PC-9 (cell line): ENCODE measurements at regions not wholly inside any gene's neighbourhood (a gene's known extent, or its start where the extent isn't known, plus 50 kb on each side); places are given as distances from the start of the nearest gene placed in this dataset.

Experiments
- BruUV-seq: library from RNA; stranded (reverse); fragments of 400-500 nt; replicated peaks from 2 replicates; lab custom pipeline; 2021; lab: Mats Ljungman, UMichigan
- CTCF ChIA-PET: fragments of 300-600 bp; sonication (Branson Sonifier 250); formaldehyde crosslinking; loops from one replicate; lab custom pipeline; 2022; ENCODE audit warnings: antibody characterized with exemption; lab: Charles Lee
- POLR2A ChIA-PET: fragments of 300-600 bp; sonication (Branson Sonifier 250); formaldehyde crosslinking; loops from one replicate; lab custom pipeline; 2022; ENCODE audit warnings: antibody characterized with exemption; ENCODE audit not compliant: unreplicated experiment; lab: Charles Lee
- DNase-seq, 2 experiments: peaks; one replicate each; pipeline versions ENCODE4 v3.0.0 to v3.0.0-alpha.2; 2015 to 2022; ENCODE audit warnings: mixed read lengths in 1 of 2
- H2AFZ ChIP-seq: fragments of 200-600 bp; sonication (generic); 2 replicates; pipeline ENCODE4 v1.8.1; 2017; ENCODE audit warnings: antibody characterized with exemption
- H3F3A ChIP-seq: fragments of 200-600 bp; sonication (generic); 2 replicates; pipeline ENCODE4 v1.8.1; 2017; ENCODE audit warnings: antibody characterized with exemption, mild to moderate bottlenecking, low read depth; ENCODE audit not compliant: insufficient read depth
- H3K27ac ChIP-seq: fragments of 200-600 bp; sonication (generic); 2 replicates; pipeline ENCODE4 v1.6.1; 2016; ENCODE audit warnings: mixed run types
- H3K27me3 ChIP-seq: fragments of 200-600 bp; sonication (generic); 2 replicates; pipeline ENCODE4 v1.6.1; 2016; ENCODE audit warnings: low read depth, mixed run types; ENCODE audit not compliant: insufficient read depth
- H3K36me3 ChIP-seq: fragments of 200-600 bp; sonication (generic); 2 replicates; pipeline ENCODE4 v1.6.1; 2016; ENCODE audit warnings: low read depth, mixed run types
- H3K4me1 ChIP-seq: fragments of 200-600 bp; sonication (generic); replicated peaks from 2 replicates; pipeline ENCODE4 v1.6.1; 2016; ENCODE audit warnings: mixed run types; ENCODE audit not compliant: insufficient read depth
- H3K4me2 ChIP-seq: fragments of 200-600 bp; sonication (generic); 2 replicates; pipeline ENCODE4 v1.6.1; 2017; ENCODE audit warnings: mixed run types
- H3K4me3 ChIP-seq: fragments of 200-600 bp; sonication (generic); 2 replicates; pipeline ENCODE4 v1.6.1; 2016; ENCODE audit warnings: mixed run types
- H3K79me2 ChIP-seq: fragments of 200-600 bp; sonication (generic); 2 replicates; pipeline ENCODE4 v1.6.1; 2017; ENCODE audit warnings: low read depth, mixed run types
- H3K9me2 ChIP-seq: fragments of 200-600 bp; sonication (generic); 2 replicates; pipeline ENCODE4 v1.8.1; 2017; ENCODE audit warnings: mild to moderate bottlenecking; ENCODE audit not compliant: insufficient read depth
- H3K9me3 ChIP-seq: fragments of 200-600 bp; sonication (generic); 2 replicates; pipeline ENCODE4 v1.8.1; 2016; ENCODE audit warnings: low read depth; ENCODE audit not compliant: insufficient read depth
- H4K20me1 ChIP-seq: fragments of 200-600 bp; sonication (generic); 2 replicates; pipeline ENCODE4 v1.8.1; 2017; ENCODE audit not compliant: insufficient read depth
- CTCF ChIP-seq: fragments of 200-600 bp; sonication (generic); conservative IDR thresholded peaks from 2 replicates; pipeline ENCODE4 v1.6.1; 2017; ENCODE audit warnings: mixed run types, antibody characterized with exemption, mild to moderate bottlenecking, moderate library complexity
- EZH2 ChIP-seq: fragments of 200-600 bp; sonication (generic); IDR thresholded peaks from 2 replicates; pipeline ENCODE4 v1.8.0; 2017; ENCODE audit warnings: antibody characterized with exemption, low read depth
- intact Hi-C: fragments of 100-400 bp; cut with micrococcal nuclease; formaldehyde crosslinking; loops from one replicate; pipeline ENCODE4 v1.10.0; 2022; ENCODE audit not compliant: unreplicated experiment

- Histone ChIP-seq H3K9me2 (no peaks in the 10 kb centered on the region), H3K36me3 (no peaks in the 10 kb centered on the region), H3K79me2 (no peaks in the 10 kb centered on the region), H3K9me3 (no peaks in the 10 kb centered on the region), H3F3A (no peaks in the 10 kb centered on the region), H3K4me3 (no peak overlapping the region), H3K27ac (no peak overlapping the region), H3K4me2 (no peak overlapping the region), H3K4me1 (no peaks in the 10 kb centered on the region), H3K27me3 (no peaks in the 10 kb centered on the region), H4K20me1 (no peaks in the 10 kb centered on the region), H2AFZ (no peak overlapping the region)
- intact Hi-C loops, result no loop called here
- no peak for DNase-seq
- BruUV-seq, result no TSS peak
- CTCF ChIA-PET, result no interaction called here
- no peak for TF ChIP-seq EZH2
- no peak for TF ChIP-seq CTCF
- POLR2A ChIA-PET, result no interaction called here
Measured at GRCh38 chr3:95923496-95924210, 890.7 kb upstream of the EPHA6 start.

GRCh38 chr3:95926904-95927501 lies 887.4 kb upstream of the EPHA6 start:
- BruUV-seq, result no TSS peak
- Histone ChIP-seq H3K27me3 (no peaks in the 10 kb centered on the region), H3K4me3 (no peak overlapping the region), H3K4me1 (no peaks in the 10 kb centered on the region), H3K27ac (no peak overlapping the region), H3K79me2 (no peaks in the 10 kb centered on the region), H3K36me3 (no peaks in the 10 kb centered on the region), H3K4me2 (no peak overlapping the region), H2AFZ (0 out of 2 replicates have a peak overlapping the region, but pooled peaks have one; percentile 10), H3K9me2 (no peaks in the 10 kb centered on the region), H4K20me1 (no peaks in the 10 kb centered on the region), H3K9me3 (no peaks in the 10 kb centered on the region), H3F3A (no peaks in the 10 kb centered on the region)
- ChIA-PET POLR2A (no interaction called here), CTCF (no interaction called here)
- no peak for TF ChIP-seq CTCF
- no peak for TF ChIP-seq EZH2
- peak in 1 of 2 experiments; percentile 1 for DNase-seq
- intact Hi-C loops, result no loop called here

GRCh38 chr3:95934181-95934580 lies 880.2 kb upstream of the EPHA6 start:
- no peak overlapping the region for H3K4me3 ChIP-seq
- no TSS peak for BruUV-seq
- intact Hi-C loops, result no loop called here

More at GRCh38 chr3:95934181-95934580, 880.2 kb upstream of the EPHA6 start:
- Histone ChIP-seq H3F3A (no peaks in the 10 kb centered on the region), H3K27ac (no peak overlapping the region), H3K79me2 (no peaks in the 10 kb centered on the region), H3K4me2 (no peak overlapping the region), H4K20me1 (no peaks in the 10 kb centered on the region), H3K9me3 (no peaks in the 10 kb centered on the region), H3K36me3 (no peaks in the 10 kb centered on the region), H3K4me1 (no peaks in the 10 kb centered on the region), H2AFZ (no peak overlapping the region; the same call in 1 of the 2 replicates), H3K9me2 (no peaks in the 10 kb centered on the region), H3K27me3 (no peaks in the 10 kb centered on the region)
- no peak for DNase-seq
- ChIA-PET CTCF (no interaction called here), POLR2A (no interaction called here)
- TF ChIP-seq CTCF, result no peak
- TF ChIP-seq EZH2, result no peak
